ENCODE measurements at regions not wholly inside any gene's neighbourhood (a gene's known extent, or its start where the extent isn't known, plus 50 kb on each side); places are given as distances from the start of the nearest gene placed in this dataset.

- FAIRE-seq (no peak), DNase-seq (ENCODE audit: insufficient read length) (no peak)
- TF ChIP-seq TAF1 (IDR thresholded peaks at IDR 0.05; ENCODE audit: borderline replicate concordance, low read depth, low read length) (no peak), POLR2A (IDR thresholded peaks at IDR 0.05; ENCODE audit: low read depth, low read length) (no peak), POLR2AphosphoS5 (IDR thresholded peaks at IDR 0.05; ENCODE audit: low read depth, low read length) (no peak)
These were observed 288.2 kb upstream of the MAP3K1 start for GRCh38 chr5:56527174-56527573.

- no peak for FAIRE-seq
- no peak for DNase-seq (ENCODE audit: insufficient read length)
- TF ChIP-seq POLR2AphosphoS5 (IDR thresholded peaks at IDR 0.05; ENCODE audit: low read depth, low read length) = no peak
- no peak for TF ChIP-seq POLR2A (IDR thresholded peaks at IDR 0.05; ENCODE audit: low read depth, low read length)
- no peak for TF ChIP-seq TAF1 (IDR thresholded peaks at IDR 0.05; ENCODE audit: borderline replicate concordance, low read depth, low read length)
These were observed 290.2 kb upstream of the MAP3K1 start for GRCh38 chr5:56525113-56525512.

- DNase-seq (ENCODE audit: insufficient read length) (no peak), FAIRE-seq (no peak)
- TF ChIP-seq TAF1 (IDR thresholded peaks at IDR 0.05; ENCODE audit: borderline replicate concordance, low read depth, low read length) (no peak), POLR2AphosphoS5 (IDR thresholded peaks at IDR 0.05; ENCODE audit: low read depth, low read length) (no peak), POLR2A (IDR thresholded peaks at IDR 0.05; ENCODE audit: low read depth, low read length) (no peak)
These were observed 290.9 kb upstream of the ANKRD55 start for GRCh38 chr5:56523790-56524575.

- TF ChIP-seq POLR2AphosphoS5 (IDR thresholded peaks at IDR 0.05; ENCODE audit: low read depth, low read length) = no peak
- no peak for TF ChIP-seq POLR2A (IDR thresholded peaks at IDR 0.05; ENCODE audit: low read depth, low read length)
- no peak for TF ChIP-seq TAF1 (IDR thresholded peaks at IDR 0.05; ENCODE audit: borderline replicate concordance, low read depth, low read length)
- FAIRE-seq (no peak), DNase-seq (ENCODE audit: insufficient read length) (no peak)
These were observed 289.8 kb upstream of the ANKRD55 start for GRCh38 chr5:56522960-56523359.

GRCh38 chr5:56522169-56522568 is 289.0 kb upstream of the ANKRD55 start:
- FAIRE-seq = no peak

GRCh38 chr5:56520986-56521730 is 288.0 kb upstream of the ANKRD55 start:
- FAIRE-seq = no peak
- no peak for TF ChIP-seq TAF1 (IDR thresholded peaks at IDR 0.05; ENCODE audit: borderline replicate concordance, low read depth, low read length)
- no peak for TF ChIP-seq POLR2AphosphoS5 (IDR thresholded peaks at IDR 0.05; ENCODE audit: low read depth, low read length)
- TF ChIP-seq POLR2A (IDR thresholded peaks at IDR 0.05; ENCODE audit: low read depth, low read length) = no peak
- DNase-seq (ENCODE audit: insufficient read length) = no peak

More at GRCh38 chr5:56522169-56522568, 289.0 kb upstream of the ANKRD55 start:
- no peak for TF ChIP-seq TAF1 (IDR thresholded peaks at IDR 0.05; ENCODE audit: borderline replicate concordance, low read depth, low read length)
- no peak for TF ChIP-seq POLR2A (IDR thresholded peaks at IDR 0.05; ENCODE audit: low read depth, low read length)
- TF ChIP-seq POLR2AphosphoS5 (IDR thresholded peaks at IDR 0.05; ENCODE audit: low read depth, low read length) = no peak
- DNase-seq (ENCODE audit: insufficient read length) = no peak

GRCh38 chr5:56518820-56519219 is 285.7 kb upstream of the ANKRD55 start:
- TF ChIP-seq POLR2A (IDR thresholded peaks at IDR 0.05; ENCODE audit: low read depth, low read length) (no peak), TAF1 (IDR thresholded peaks at IDR 0.05; ENCODE audit: borderline replicate concordance, low read depth, low read length) (no peak), POLR2AphosphoS5 (IDR thresholded peaks at IDR 0.05; ENCODE audit: low read depth, low read length) (no peak)
- FAIRE-seq = no peak
- DNase-seq (ENCODE audit: insufficient read length) = no peak

- no peak for DNase-seq (ENCODE audit: insufficient read length)
- no peak for FAIRE-seq
- TF ChIP-seq POLR2A (IDR thresholded peaks at IDR 0.05; ENCODE audit: low read depth, low read length) (no peak), POLR2AphosphoS5 (IDR thresholded peaks at IDR 0.05; ENCODE audit: low read depth, low read length) (no peak), TAF1 (IDR thresholded peaks at IDR 0.05; ENCODE audit: borderline replicate concordance, low read depth, low read length) (no peak)
These were observed 283.9 kb upstream of the ANKRD55 start for GRCh38 chr5:56517011-56517416.

- DNase-seq (ENCODE audit: insufficient read length) (no peak), FAIRE-seq (no peak)
- no peak for TF ChIP-seq POLR2A (IDR thresholded peaks at IDR 0.05; ENCODE audit: low read depth, low read length)
These were observed 283.3 kb upstream of the ANKRD55 start for GRCh38 chr5:56516441-56516840.

- no peak for FAIRE-seq
- TF ChIP-seq POLR2A (IDR thresholded peaks at IDR 0.05; ENCODE audit: low read depth, low read length) (no peak), TAF1 (IDR thresholded peaks at IDR 0.05; ENCODE audit: borderline replicate concordance, low read depth, low read length) (no peak)
- DNase-seq (ENCODE audit: insufficient read length) = no peak
These were observed 282.9 kb upstream of the ANKRD55 start for GRCh38 chr5:56516035-56516434.

GRCh38 chr5:56515011-56515410 is 281.9 kb upstream of the ANKRD55 start:
- no peak for FAIRE-seq
- TF ChIP-seq TAF1 (IDR thresholded peaks at IDR 0.05; ENCODE audit: borderline replicate concordance, low read depth, low read length) = no peak
- no peak for TF ChIP-seq POLR2A (IDR thresholded peaks at IDR 0.05; ENCODE audit: low read depth, low read length)
- TF ChIP-seq POLR2AphosphoS5 (IDR thresholded peaks at IDR 0.05; ENCODE audit: low read depth, low read length) = no peak
- no peak for DNase-seq (ENCODE audit: insufficient read length)

GRCh38 chr5:56514245-56514644 is 281.1 kb upstream of the ANKRD55 start:
- FAIRE-seq (no peak), DNase-seq (ENCODE audit: insufficient read length) (no peak)
- TF ChIP-seq POLR2A (IDR thresholded peaks at IDR 0.05; ENCODE audit: low read depth, low read length) = no peak
